ENCODE measurements at regions not wholly inside any gene's neighbourhood (a gene's known extent, or its start where the extent isn't known, plus 50 kb on each side); places are given as distances from the start of the nearest gene placed in this dataset.

GRCh38 chr11:69366591-69366990 is 72.6 kb downstream of the MYEOV start:
- no peak for DNase-seq

- no peak for DNase-seq
Observed at GRCh38 chr11:69367211-69367964, 73.4 kb downstream of the MYEOV start.

- DNase-seq, result no peak
Observed at GRCh38 chr11:69368119-69368880, 74.3 kb downstream of the MYEOV start.

GRCh38 chr11:69369210-69369825 is 75.4 kb downstream of the MYEOV start:
- DNase-seq, result no peak

GRCh38 chr11:69369945-69370344 is 76.0 kb downstream of the MYEOV start:
- DNase-seq, result no peak

- no peak for DNase-seq
Observed at GRCh38 chr11:69370984-69371709, 77.2 kb downstream of the MYEOV start.

- DNase-seq, result no peak
Observed at GRCh38 chr11:69371731-69372588, 78.0 kb downstream of the MYEOV start.

GRCh38 chr11:69372589-69373250 is 78.8 kb downstream of the MYEOV start:
- no peak for DNase-seq

- DNase-seq, result no peak
Observed at GRCh38 chr11:69373251-69373635, 79.3 kb downstream of the MYEOV start.

GRCh38 chr11:69374110-69374945 is 80.4 kb downstream of the MYEOV start:
- no peak for DNase-seq

GRCh38 chr11:69374946-69375310 is 81.0 kb downstream of the MYEOV start:
- no peak for DNase-seq

GRCh38 chr11:69375316-69376154 is 81.6 kb downstream of the MYEOV start:
- no peak for DNase-seq

- no peak for DNase-seq
Observed at GRCh38 chr11:69376155-69377028, 82.4 kb downstream of the MYEOV start.

GRCh38 chr11:69377029-69377952 is 83.3 kb downstream of the MYEOV start:
- DNase-seq, result no peak

GRCh38 chr11:69377953-69378302 is 84.0 kb downstream of the MYEOV start:
- DNase-seq, result no peak

- no peak for DNase-seq
Observed at GRCh38 chr11:69378303-69379141, 84.6 kb downstream of the MYEOV start.

GRCh38 chr11:69380451-69380901 is 86.5 kb downstream of the MYEOV start:
- DNase-seq, result no peak

Measured in NCI-H1436 (cell line).